ENCODE measurements at regions not wholly inside any gene's neighbourhood (a gene's known extent, or its start where the extent isn't known, plus 50 kb on each side); places are given as distances from the start of the nearest gene placed in this dataset.
A peak's percentile ranks its signal among the peaks of the same experiment; 100 is the strongest.
"Not testable (repeated sequence)": the region's sequence is repeated elsewhere in the genome, so short reads cannot be mapped to it uniquely, and the experiment has no call there.

GRCh38 chr12:88691811-88692210 is 111.5 kb upstream of the KITLG start:
- Histone ChIP-seq H3K36me3 (ENCODE audit: control insufficient read depth in 5 of 5, insufficient read depth in 5 of 5, low read length in 5 of 5) (no peaks in the 10 kb centered on the region), H3K9me3 (ENCODE audit: control insufficient read depth in 5 of 5, low read length in 5 of 5) (peaks cover 0 to 8% (median 5%) of the 10 kb centered on the region in 5 donors), H3K9ac (ENCODE audit: low read length in 5 of 5) (no peak overlapping the region), H3K4me1 (ENCODE audit: control insufficient read depth in 5 of 5, insufficient read depth in 5 of 5, low read length in 5 of 5) (no peaks in the 10 kb centered on the region), H3K27ac (ENCODE audit: low read depth, low read length) (no peak overlapping the region), H3K27me3 (ENCODE audit: control insufficient read depth in 5 of 5, insufficient read depth in 4 of 5, low read length in 5 of 5) (no peaks in the 10 kb centered on the region), H3K4me3 (ENCODE audit: low read depth in 1 of 5, low read length in 5 of 5) (no peak overlapping the region)

- Histone ChIP-seq H3K4me3 (ENCODE audit: low read depth in 1 of 5, low read length in 5 of 5) (no peak overlapping the region), H3K27ac (ENCODE audit: low read depth, low read length) (no peak overlapping the region), H3K9ac (ENCODE audit: low read length in 5 of 5) (no peak overlapping the region), H3K9me3 (ENCODE audit: control insufficient read depth in 5 of 5, low read length in 5 of 5) (no peaks in the 10 kb centered on the region), H3K27me3 (ENCODE audit: control insufficient read depth in 5 of 5, insufficient read depth in 4 of 5, low read length in 5 of 5) (no peaks in the 10 kb centered on the region), H3K4me1 (ENCODE audit: control insufficient read depth in 5 of 5, insufficient read depth in 5 of 5, low read length in 5 of 5) (no peaks in the 10 kb centered on the region), H3K36me3 (ENCODE audit: control insufficient read depth in 5 of 5, insufficient read depth in 5 of 5, low read length in 5 of 5) (no peaks in the 10 kb centered on the region)
Observed at GRCh38 chr12:88684610-88685009, 104.3 kb upstream of the KITLG start.

GRCh38 chr12:88684170-88684569 is 103.9 kb upstream of the KITLG start:
- H3K27me3 ChIP-seq (ENCODE audit: control insufficient read depth in 5 of 5, insufficient read depth in 4 of 5, low read length in 5 of 5), result no peaks in the 10 kb centered on the region
- no peak overlapping the region for H3K27ac ChIP-seq (ENCODE audit: low read depth, low read length)
- no peaks in the 10 kb centered on the region for H3K4me1 ChIP-seq (ENCODE audit: control insufficient read depth in 5 of 5, insufficient read depth in 5 of 5, low read length in 5 of 5)
- H3K4me3 ChIP-seq (ENCODE audit: low read depth in 1 of 5, low read length in 5 of 5), result no peak overlapping the region
- H3K36me3 ChIP-seq (ENCODE audit: control insufficient read depth in 5 of 5, insufficient read depth in 5 of 5, low read length in 5 of 5), result no peaks in the 10 kb centered on the region
- no peaks in the 10 kb centered on the region for H3K9me3 ChIP-seq (ENCODE audit: control insufficient read depth in 5 of 5, low read length in 5 of 5)
- no peak overlapping the region for H3K9ac ChIP-seq (ENCODE audit: low read length in 5 of 5)

- no peak overlapping the region for H3K4me3 ChIP-seq (ENCODE audit: low read depth in 1 of 5, low read length in 5 of 5)
- H3K36me3 ChIP-seq (ENCODE audit: control insufficient read depth in 5 of 5, insufficient read depth in 5 of 5, low read length in 5 of 5), result no peaks in the 10 kb centered on the region
- no peak overlapping the region for H3K27ac ChIP-seq (ENCODE audit: low read depth, low read length)
- no peak overlapping the region for H3K9ac ChIP-seq (ENCODE audit: low read length in 5 of 5)
- H3K27me3 ChIP-seq (ENCODE audit: control insufficient read depth in 5 of 5, insufficient read depth in 4 of 5, low read length in 5 of 5), result no peaks in the 10 kb centered on the region
- no peaks in the 10 kb centered on the region for H3K4me1 ChIP-seq (ENCODE audit: control insufficient read depth in 5 of 5, insufficient read depth in 5 of 5, low read length in 5 of 5)
- no peaks in the 10 kb centered on the region for H3K9me3 ChIP-seq (ENCODE audit: control insufficient read depth in 5 of 5, low read length in 5 of 5)
Observed at GRCh38 chr12:88683628-88684027, 103.4 kb upstream of the KITLG start.

- no peak overlapping the region for H3K27ac ChIP-seq (ENCODE audit: low read depth, low read length)
- no peaks in the 10 kb centered on the region for H3K27me3 ChIP-seq (ENCODE audit: control insufficient read depth in 5 of 5, insufficient read depth in 4 of 5, low read length in 5 of 5)
- no peak overlapping the region for H3K4me3 ChIP-seq (ENCODE audit: low read depth in 1 of 5, low read length in 5 of 5)
- H3K9me3 ChIP-seq (ENCODE audit: control insufficient read depth in 5 of 5, low read length in 5 of 5), result no peaks in the 10 kb centered on the region
- no peaks in the 10 kb centered on the region for H3K36me3 ChIP-seq (ENCODE audit: control insufficient read depth in 5 of 5, insufficient read depth in 5 of 5, low read length in 5 of 5)
- no peak overlapping the region for H3K9ac ChIP-seq (ENCODE audit: low read length in 5 of 5)
- no peaks in the 10 kb centered on the region for H3K4me1 ChIP-seq (ENCODE audit: control insufficient read depth in 5 of 5, insufficient read depth in 5 of 5, low read length in 5 of 5)
Observed at GRCh38 chr12:88681271-88681670, 101.0 kb upstream of the KITLG start.

- no peaks in the 10 kb centered on the region for H3K36me3 ChIP-seq (ENCODE audit: control insufficient read depth in 5 of 5, insufficient read depth in 5 of 5, low read length in 5 of 5)
- no peak overlapping the region for H3K27ac ChIP-seq (ENCODE audit: low read depth, low read length)
- H3K9me3 ChIP-seq (ENCODE audit: control insufficient read depth in 5 of 5, low read length in 5 of 5), result no peaks in the 10 kb centered on the region
- no peak overlapping the region for H3K4me3 ChIP-seq (ENCODE audit: low read depth in 1 of 5, low read length in 5 of 5)
- no peak overlapping the region for H3K9ac ChIP-seq (ENCODE audit: low read length in 5 of 5)
- no peaks in the 10 kb centered on the region for H3K27me3 ChIP-seq (ENCODE audit: control insufficient read depth in 5 of 5, insufficient read depth in 4 of 5, low read length in 5 of 5)
- no peaks in the 10 kb centered on the region for H3K4me1 ChIP-seq (ENCODE audit: control insufficient read depth in 5 of 5, insufficient read depth in 5 of 5, low read length in 5 of 5)
Observed at GRCh38 chr12:88677464-88677863, 97.2 kb upstream of the KITLG start.

GRCh38 chr12:88667615-88668014 is 87.3 kb upstream of the KITLG start:
- not testable (repeated sequence) for H3K27me3 ChIP-seq (ENCODE audit: control insufficient read depth in 5 of 5, insufficient read depth in 4 of 5, low read length in 5 of 5); H3K9ac ChIP-seq (ENCODE audit: low read length in 5 of 5); H3K4me3 ChIP-seq (ENCODE audit: low read depth in 1 of 5, low read length in 5 of 5)

GRCh38 chr12:88665071-88665470 is 84.8 kb upstream of the KITLG start:
- no peak overlapping the region for H3K9ac ChIP-seq (ENCODE audit: low read length in 5 of 5)
- H3K27ac ChIP-seq (ENCODE audit: low read depth, low read length), result no peak overlapping the region
- no peaks in the 10 kb centered on the region for H3K27me3 ChIP-seq (ENCODE audit: control insufficient read depth in 5 of 5, insufficient read depth in 4 of 5, low read length in 5 of 5)
- no peak overlapping the region for H3K4me3 ChIP-seq (ENCODE audit: low read depth in 1 of 5, low read length in 5 of 5)
- H3K36me3 ChIP-seq (ENCODE audit: control insufficient read depth in 5 of 5, insufficient read depth in 5 of 5, low read length in 5 of 5), result no peaks in the 10 kb centered on the region
- peaks cover 0 to 5% (median 0%) of the 10 kb centered on the region in 5 donors for H3K4me1 ChIP-seq (ENCODE audit: control insufficient read depth in 5 of 5, insufficient read depth in 5 of 5, low read length in 5 of 5)
- H3K9me3 ChIP-seq (ENCODE audit: control insufficient read depth in 5 of 5, low read length in 5 of 5), result no peaks in the 10 kb centered on the region

More at GRCh38 chr12:88667615-88668014, 87.3 kb upstream of the KITLG start:
- H3K36me3 ChIP-seq (ENCODE audit: control insufficient read depth in 5 of 5, insufficient read depth in 5 of 5, low read length in 5 of 5); H3K9me3 ChIP-seq (ENCODE audit: control insufficient read depth in 5 of 5, low read length in 5 of 5); H3K4me1 ChIP-seq (ENCODE audit: control insufficient read depth in 5 of 5, insufficient read depth in 5 of 5, low read length in 5 of 5); H3K27ac ChIP-seq (ENCODE audit: low read depth, low read length): not testable (repeated sequence)

- Histone ChIP-seq H3K27ac (ENCODE audit: low read depth, low read length) (no peak overlapping the region), H3K27me3 (ENCODE audit: control insufficient read depth in 5 of 5, insufficient read depth in 4 of 5, low read length in 5 of 5) (no peaks in the 10 kb centered on the region), H3K36me3 (ENCODE audit: control insufficient read depth in 5 of 5, insufficient read depth in 5 of 5, low read length in 5 of 5) (no peaks in the 10 kb centered on the region), H3K9me3 (ENCODE audit: control insufficient read depth in 5 of 5, low read length in 5 of 5) (no peaks in the 10 kb centered on the region), H3K9ac (ENCODE audit: low read length in 5 of 5) (no peak overlapping the region), H3K4me3 (ENCODE audit: low read depth in 1 of 5, low read length in 5 of 5) (no peak overlapping the region), H3K4me1 (ENCODE audit: control insufficient read depth in 5 of 5, insufficient read depth in 5 of 5, low read length in 5 of 5) (peaks cover 0 to 15% (median 0%) of the 10 kb centered on the region in 5 donors)
Observed at GRCh38 chr12:88662961-88663360, 82.7 kb upstream of the KITLG start.

GRCh38 chr12:88662093-88662492 is 81.8 kb upstream of the KITLG start:
- Histone ChIP-seq H3K4me1 (ENCODE audit: control insufficient read depth in 5 of 5, insufficient read depth in 5 of 5, low read length in 5 of 5) (peaks cover 0 to 21% (median 0%) of the 10 kb centered on the region in 5 donors), H3K4me3 (ENCODE audit: low read depth in 1 of 5, low read length in 5 of 5) (no peak overlapping the region), H3K27me3 (ENCODE audit: control insufficient read depth in 5 of 5, insufficient read depth in 4 of 5, low read length in 5 of 5) (no peaks in the 10 kb centered on the region), H3K27ac (ENCODE audit: low read depth, low read length) (no peak overlapping the region), H3K9ac (ENCODE audit: low read length in 5 of 5) (no peak overlapping the region), H3K9me3 (ENCODE audit: control insufficient read depth in 5 of 5, low read length in 5 of 5) (no peaks in the 10 kb centered on the region), H3K36me3 (ENCODE audit: control insufficient read depth in 5 of 5, insufficient read depth in 5 of 5, low read length in 5 of 5) (no peaks in the 10 kb centered on the region)

- Histone ChIP-seq H3K36me3 (ENCODE audit: control insufficient read depth in 5 of 5, insufficient read depth in 5 of 5, low read length in 5 of 5) (no peaks in the 10 kb centered on the region), H3K4me3 (ENCODE audit: low read depth in 1 of 5, low read length in 5 of 5) (peak overlapping the region in 1 of 5 donors; percentile 7), H3K27ac (ENCODE audit: low read depth, low read length) (peak overlapping the region; percentile 44), H3K4me1 (ENCODE audit: control insufficient read depth in 5 of 5, insufficient read depth in 5 of 5, low read length in 5 of 5) (peaks cover 0 to 18% (median 0%) of the 10 kb centered on the region in 5 donors), H3K9me3 (ENCODE audit: control insufficient read depth in 5 of 5, low read length in 5 of 5) (peaks cover 0 to 5% (median 0%) of the 10 kb centered on the region in 5 donors), H3K27me3 (ENCODE audit: control insufficient read depth in 5 of 5, insufficient read depth in 4 of 5, low read length in 5 of 5) (no peaks in the 10 kb centered on the region), H3K9ac (ENCODE audit: low read length in 5 of 5) (no peak overlapping the region)
Observed at GRCh38 chr12:88658009-88658408, 77.7 kb upstream of the KITLG start.
